Heart left ventricle (tissue), 16 donors: ENCODE measurements at regions not wholly inside any gene's neighbourhood (a gene's known extent, or its start where the extent isn't known, plus 50 kb on each side); places are given as distances from the start of the nearest gene placed in this dataset.

ENCODE experiments used
- ATAC-seq, 4 donors: fragments of 200-7000 bp; cut with Tn5 transposase; one replicate each; pipeline ENCODE4 v1.9.1; 2020 to 2022; ENCODE audit warnings: moderate library complexity in 4 of 4, mild to moderate bottlenecking in 3 of 4, moderate number of reproducible peaks in 1 of 4
- DNase-seq, 5 donors: peaks; one replicate each; pipeline ENCODE4 v3.0.0-alpha.2; 2020
- H3K27ac ChIP-seq, 12 donors: fragments of 200-600 bp; sonication (generic) in 4 of 12; one replicate each; pipeline versions ENCODE4 v1.5.0 to v1.8.0; 2016 to 2022; ENCODE audit warnings: mild to moderate bottlenecking in 2 of 12
- H3K27me3 ChIP-seq, 9 donors: fragments of 200-600 bp; sonication (generic) in 2 of 9; one replicate each; pipeline versions ENCODE4 v1.5.1 to v1.8.0; 2016 to 2022; ENCODE audit warnings: mild to moderate bottlenecking in 3 of 9
- H3K36me3 ChIP-seq, 9 donors: fragments of 200-600 bp; sonication (generic) in 2 of 9; one replicate each; pipeline versions ENCODE4 v1.5.0 to v1.8.0; 2018 to 2022; ENCODE audit warnings: mild to moderate bottlenecking in 2 of 9
- H3K4me1 ChIP-seq, 12 donors: fragments of 200-600 bp; sonication (generic) in 4 of 12; one replicate each; pipeline versions ENCODE4 v1.5.0 to v1.8.0; 2016 to 2022; ENCODE audit warnings: mild to moderate bottlenecking in 3 of 12
- H3K4me3 ChIP-seq, 12 donors: fragments of 200-600 bp; sonication (generic) in 4 of 12; one replicate each; pipeline versions ENCODE4 v1.5.0 to v1.8.0; 2017 to 2022; ENCODE audit warnings: mild to moderate bottlenecking in 9 of 12, moderate library complexity in 4 of 12
- H3K9me3 ChIP-seq, 12 donors: fragments of 200-600 bp; sonication (generic) in 4 of 12; one replicate each; pipeline versions ENCODE4 v1.5.0 to v1.8.0; 2016 to 2022; ENCODE audit warnings: mild to moderate bottlenecking in 1 of 12
- POLR2A ChIP-seq, 2 donors: fragments of 450-650 bp; IDR thresholded peaks; one replicate each; pipeline ENCODE4 v1.6.1; 2017; ENCODE audit warnings: antibody characterized with exemption in 2 of 2, mild to moderate bottlenecking in 2 of 2, moderate library complexity in 2 of 2
- WGBS, 4 donors: extraction: QIAGEN DNeasy Blood & Tissue Kit in 2 of 4; methylation state at CpG; one replicate each; pipeline versions ENCODE4 v1.1.5 to v1.1.7; 2013 to 2018; 5-methylcytosine and 5-hydroxymethylcytosine counted together
- intact Hi-C, 10 donors: fragments of 100-400 bp; cut with DNase I; formaldehyde crosslinking; loops; one replicate each; pipeline versions ENCODE4 v1.11.1 to v1.14.2; 2022
- TF ChIP-seq, protein P1 (sequence below), 12 donors: fragments of 200-600 bp; sonication (generic) in 4 of 12; IDR thresholded peaks; one replicate each; pipeline versions ENCODE4 v1.5.0 to v1.8.0; 2018 to 2022; ENCODE audit warnings: antibody characterized with exemption in 12 of 12, mild to moderate bottlenecking in 5 of 12
- donor health status: ischemic (EF 13 %, LVEDD 7.1; RV severe dilation, severe dysfunction).
- donor health status: healthy with polysubstance abuse.
- donor health status: DM: no; HTN: yes; CAD: no.
- donor health status: DM: no; HTN: no; CAD: no.
- donor health status: ischemic (EF 25% LVEDD 6.9; RV normal size, moderate dysfunction).
- donor health status: ischemic (EF 25% LVEDD 5.7; RV mildly dilated, moderate dysfunction).
- donor health status: healthy.
- donor health status: DM: yes; HTN: yes; CAD: no.
- donor health status: ischemic (EF 35%, LVEDD 5.7; RV mildly dilated, moderate dysfunction).
- donor health status: nonischemic (EF 11% LVEDD 7.7; RV severe dilation, severe dysfunction).
- donor health status: DM: yes; HTN: yes; CAD: no.
- donor health status: PGD.
- donor health status: ischemic (EF 29% LVEDD 5.4; RV normal size, mild dysfunction).
- donor health status: nonischemic (EF 23%, LVEDD 6.1; RV moderate dilation, normal function).

- WGBS, 4 donors = 72 to 90% (median 80%) methylated on average over 4 of the region's 4 CpGs
- no peaks in the 10 kb centered on the region for H3K36me3 ChIP-seq
- no peak for DNase-seq
- intact Hi-C loops = no loop called here
- no peaks in the 10 kb centered on the region for H3K9me3 ChIP-seq
- no peak overlapping the region for H3K4me3 ChIP-seq
- H3K27ac ChIP-seq = no peak overlapping the region
- H3K27me3 ChIP-seq = no peaks in the 10 kb centered on the region
- peaks cover 0 to 8% (median 0%) of the 10 kb centered on the region in 12 donors for H3K4me1 ChIP-seq
- TF ChIP-seq POLR2A (IDR thresholded peaks at IDR 0.05) = no peak
- TF ChIP-seq, protein P1, sequence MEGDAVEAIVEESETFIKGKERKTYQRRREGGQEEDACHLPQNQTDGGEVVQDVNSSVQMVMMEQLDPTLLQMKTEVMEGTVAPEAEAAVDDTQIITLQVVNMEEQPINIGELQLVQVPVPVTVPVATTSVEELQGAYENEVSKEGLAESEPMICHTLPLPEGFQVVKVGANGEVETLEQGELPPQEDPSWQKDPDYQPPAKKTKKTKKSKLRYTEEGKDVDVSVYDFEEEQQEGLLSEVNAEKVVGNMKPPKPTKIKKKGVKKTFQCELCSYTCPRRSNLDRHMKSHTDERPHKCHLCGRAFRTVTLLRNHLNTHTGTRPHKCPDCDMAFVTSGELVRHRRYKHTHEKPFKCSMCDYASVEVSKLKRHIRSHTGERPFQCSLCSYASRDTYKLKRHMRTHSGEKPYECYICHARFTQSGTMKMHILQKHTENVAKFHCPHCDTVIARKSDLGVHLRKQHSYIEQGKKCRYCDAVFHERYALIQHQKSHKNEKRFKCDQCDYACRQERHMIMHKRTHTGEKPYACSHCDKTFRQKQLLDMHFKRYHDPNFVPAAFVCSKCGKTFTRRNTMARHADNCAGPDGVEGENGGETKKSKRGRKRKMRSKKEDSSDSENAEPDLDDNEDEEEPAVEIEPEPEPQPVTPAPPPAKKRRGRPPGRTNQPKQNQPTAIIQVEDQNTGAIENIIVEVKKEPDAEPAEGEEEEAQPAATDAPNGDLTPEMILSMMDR (IDR thresholded peaks at IDR 0.05) = no peak
- ATAC-seq = no peak
Observed at GRCh38 chr7:81165070-81165469, 246.2 kb upstream of the SEMA3C start.

DNA sequence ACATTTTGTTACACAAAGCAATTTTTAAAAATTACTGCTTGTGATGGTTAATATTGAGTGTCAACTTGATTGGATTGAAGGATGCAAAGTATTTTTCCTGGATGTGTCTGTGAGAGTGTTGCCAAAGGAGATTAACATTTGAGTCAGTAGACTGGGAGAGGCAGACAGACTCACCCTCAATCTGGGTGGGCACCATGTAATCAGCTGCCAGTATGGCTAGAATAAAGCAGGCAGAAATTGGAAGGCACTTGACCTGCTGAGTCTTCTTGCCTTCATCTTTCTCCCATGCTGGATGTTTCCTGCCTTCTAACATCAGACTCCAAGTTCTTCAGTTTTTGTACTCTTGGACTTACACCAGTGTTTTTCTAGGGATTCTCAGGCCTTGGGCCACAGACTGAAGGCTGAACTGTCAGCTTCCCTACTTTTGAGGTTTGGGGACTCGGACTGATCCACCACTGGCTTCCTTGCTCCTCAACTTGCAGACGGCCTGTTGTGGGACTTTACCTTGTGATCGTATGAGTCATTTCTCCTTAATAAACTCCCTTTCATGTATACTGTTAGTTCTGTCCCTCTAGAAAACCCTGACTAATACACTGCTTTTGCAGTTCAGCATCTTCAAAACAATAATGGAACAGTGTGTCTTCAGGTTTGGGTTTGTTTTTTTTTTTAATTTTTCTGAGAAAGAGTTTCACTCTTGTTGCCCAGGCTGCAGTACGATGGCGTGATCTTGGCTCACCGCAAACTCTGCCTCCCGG, 244.1 kb upstream of the SEMA3C start:
- WGBS, 4 donors = 86 to 91% (median 88%) methylated on average over 7 of the region's 7 CpGs
- ATAC-seq = no peak
- H3K36me3 ChIP-seq = no peaks in the 10 kb centered on the region
- no peaks in the 10 kb centered on the region for H3K9me3 ChIP-seq
- H3K27ac ChIP-seq = no peak overlapping the region
- DNase-seq = no peak
- TF ChIP-seq, protein P1 (IDR thresholded peaks at IDR 0.05) = no peak
- TF ChIP-seq POLR2A (IDR thresholded peaks at IDR 0.05) = no peak
- H3K4me1 ChIP-seq = peaks cover 0 to 8% (median 0%) of the 10 kb centered on the region in 12 donors
- H3K4me3 ChIP-seq = no peak overlapping the region
- intact Hi-C loops = no loop called here
- no peaks in the 10 kb centered on the region for H3K27me3 ChIP-seq

- no peak for ATAC-seq
- WGBS, 4 donors = 74 to 89% (median 84%) methylated on average over 4 of the region's 4 CpGs
- intact Hi-C loops = no loop called here
Observed at GRCh38 chr7:81162234-81162633, 243.4 kb upstream of the SEMA3C start.

DNA sequence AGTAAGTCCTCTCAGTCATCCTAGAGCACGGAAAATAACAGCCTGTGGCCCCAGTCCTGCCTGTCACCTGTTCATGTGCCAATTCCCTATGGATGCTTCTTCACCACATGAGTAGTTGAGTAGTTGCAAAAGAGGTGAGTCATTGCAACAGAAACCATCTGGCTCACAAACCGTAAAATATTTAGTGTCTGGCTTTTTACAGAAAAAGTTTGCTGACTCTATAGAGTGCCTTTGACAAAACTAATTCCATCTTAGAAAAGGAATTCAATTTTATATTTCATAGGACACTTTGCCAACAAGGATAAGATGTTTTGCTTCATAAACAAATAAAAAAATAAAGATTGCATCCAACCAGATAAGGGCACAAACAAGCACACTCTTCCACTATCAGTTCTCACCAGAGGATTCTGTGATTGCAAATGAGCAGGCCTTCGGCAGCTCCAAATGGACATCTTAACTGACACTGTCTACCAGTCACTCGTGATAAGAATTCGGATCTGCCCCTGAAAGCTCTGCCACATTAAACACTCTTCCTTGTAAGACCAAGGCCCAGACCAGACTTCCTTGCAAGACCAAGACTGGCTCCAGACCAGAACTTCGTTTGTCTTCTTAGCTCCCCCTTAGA, 242.7 kb upstream of the SEMA3C start:
- Histone ChIP-seq H3K27me3 (no peaks in the 10 kb centered on the region), H3K9me3 (no peaks in the 10 kb centered on the region), H3K27ac (no peak overlapping the region), H3K4me3 (no peak overlapping the region), H3K36me3 (no peaks in the 10 kb centered on the region), H3K4me1 (peaks cover 0 to 8% (median 0%) of the 10 kb centered on the region in 12 donors)
- WGBS, 4 donors = 23 to 32% (median 27%) methylated on average over 6 of the region's 6 CpGs
- ATAC-seq = peak in 3 of 4 donors; percentile 39 to 85 (median 54)
- DNase-seq = peak in 1 of 5 donors; percentile 19
- intact Hi-C loops = no loop called here
- TF ChIP-seq, protein P1 (IDR thresholded peaks at IDR 0.05) = no peak
- TF ChIP-seq POLR2A (IDR thresholded peaks at IDR 0.05) = no peak

More at GRCh38 chr7:81162234-81162633, 243.4 kb upstream of the SEMA3C start:
- DNase-seq = no peak
- H3K36me3 ChIP-seq = no peaks in the 10 kb centered on the region
- H3K27ac ChIP-seq = no peak overlapping the region
- no peaks in the 10 kb centered on the region for H3K9me3 ChIP-seq
- no peak overlapping the region for H3K4me3 ChIP-seq
- TF ChIP-seq, protein P1 (IDR thresholded peaks at IDR 0.05) = no peak
- TF ChIP-seq POLR2A (IDR thresholded peaks at IDR 0.05) = no peak
- peaks cover 0 to 8% (median 0%) of the 10 kb centered on the region in 12 donors for H3K4me1 ChIP-seq
- no peaks in the 10 kb centered on the region for H3K27me3 ChIP-seq
